Bone marrow (tissue), 2 donors: ENCODE measurements at regions not wholly inside any gene's neighbourhood (a gene's known extent, or its start where the extent isn't known, plus 50 kb on each side); places are given as distances from the start of the nearest gene placed in this dataset.

Experiments used
- DNase-seq, 2 donors: peaks; one replicate each; lab custom pipeline; 2025; lab: John Stamatoyannopoulos, UW

DNA sequence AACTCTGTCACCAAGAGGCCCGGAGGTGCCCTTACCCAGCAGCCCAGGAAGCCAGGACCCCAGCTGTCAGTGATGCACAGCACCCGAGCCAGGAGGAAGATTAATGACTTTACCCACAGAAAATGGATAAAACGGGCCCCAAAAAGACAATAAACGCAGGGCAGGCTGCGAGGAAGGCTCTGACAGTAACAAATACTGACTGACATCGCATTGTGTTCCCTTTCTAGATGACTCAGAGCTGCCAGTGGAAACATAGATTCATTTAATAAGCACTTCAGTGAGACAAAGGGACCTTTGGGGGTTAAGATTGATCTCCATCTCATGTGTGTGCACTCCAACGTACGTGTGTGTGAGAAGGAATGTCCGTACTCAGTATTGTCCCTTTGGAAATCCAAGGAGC, 225.3 kb upstream of the PPP2R3A start:
- no peak for DNase-seq

DNA sequence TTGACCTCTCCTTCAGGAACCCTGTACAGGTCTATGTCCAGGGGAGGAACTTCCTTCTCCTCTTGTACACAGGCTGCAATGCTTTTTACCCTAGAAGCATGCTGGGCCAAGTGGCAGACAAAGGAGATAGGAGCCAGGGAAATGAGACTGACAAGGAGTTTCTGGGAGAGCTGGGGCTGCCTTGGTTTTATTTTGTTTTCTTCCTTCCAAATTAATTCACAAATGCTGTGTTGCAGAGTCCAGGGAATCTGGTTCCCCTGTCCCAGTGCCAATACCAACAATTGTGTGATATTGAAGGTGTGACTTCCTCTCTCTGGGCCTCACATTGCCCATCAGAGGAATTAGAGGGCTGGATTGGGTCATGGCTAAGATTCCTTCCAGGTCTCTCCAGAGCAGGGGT, 224.8 kb upstream of the PPP2R3A start:
- no peak for DNase-seq

DNA sequence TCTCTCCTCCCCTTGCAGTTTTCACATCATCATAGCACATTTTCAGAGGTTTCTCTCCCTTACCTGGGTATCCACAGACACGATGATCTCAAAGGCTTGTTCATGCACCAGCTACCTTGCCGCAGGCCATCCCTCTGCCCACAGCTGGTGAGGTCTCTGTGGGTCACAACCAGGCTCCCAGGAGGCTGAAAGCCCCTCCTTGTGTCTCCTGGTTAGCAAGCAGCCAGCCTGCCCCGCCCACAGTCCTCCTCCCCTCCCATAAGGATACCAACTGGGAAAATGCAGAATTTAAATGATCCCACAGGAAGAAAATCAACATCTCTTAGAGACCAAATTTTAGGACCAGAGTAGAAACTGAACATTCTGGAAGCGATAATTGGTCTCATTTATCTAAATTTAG, 213.5 kb upstream of the PPP2R3A start:
- no peak for DNase-seq

DNA sequence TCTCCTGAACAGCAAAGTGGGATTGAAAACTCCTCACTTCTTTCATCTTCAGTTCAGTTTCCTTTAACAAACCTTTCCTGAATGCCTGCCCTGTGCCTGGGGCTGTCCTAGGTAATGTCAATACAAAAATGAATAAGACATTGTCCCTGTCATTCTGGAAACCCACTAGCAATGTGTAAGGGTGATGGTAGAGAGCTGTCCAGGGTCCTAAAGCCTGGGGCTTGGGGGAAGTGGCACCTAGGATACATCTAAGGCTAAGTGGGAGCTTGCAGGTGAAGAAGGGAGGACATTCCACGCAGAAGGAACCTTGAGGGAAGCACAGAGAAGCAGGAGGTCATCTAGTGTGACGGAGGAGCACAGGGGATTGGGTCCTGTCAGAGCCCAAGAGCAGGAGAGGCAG, 212.7 kb upstream of the PPP2R3A start:
- no peak for DNase-seq

DNA sequence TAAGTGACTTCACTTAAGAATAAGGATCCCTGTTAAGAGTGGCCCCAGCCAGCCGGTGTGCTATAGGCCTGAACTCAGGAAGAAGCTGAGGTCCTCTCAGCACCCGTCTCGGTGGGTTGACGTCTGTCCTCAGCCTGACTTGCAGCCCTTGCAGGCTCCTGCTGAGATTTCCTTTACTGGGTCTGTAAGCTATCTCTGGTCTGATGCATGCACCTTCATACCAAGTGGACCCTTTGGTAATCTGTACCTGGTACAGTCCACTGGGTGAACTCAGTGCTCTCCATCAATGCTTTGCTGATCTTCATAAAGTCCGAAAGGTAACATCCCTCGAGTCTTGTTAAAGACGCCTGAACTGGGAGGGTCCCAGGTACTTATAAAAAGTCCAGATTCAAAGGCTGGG, 212.0 kb upstream of the PPP2R3A start:
- DNase-seq: no peak

DNA sequence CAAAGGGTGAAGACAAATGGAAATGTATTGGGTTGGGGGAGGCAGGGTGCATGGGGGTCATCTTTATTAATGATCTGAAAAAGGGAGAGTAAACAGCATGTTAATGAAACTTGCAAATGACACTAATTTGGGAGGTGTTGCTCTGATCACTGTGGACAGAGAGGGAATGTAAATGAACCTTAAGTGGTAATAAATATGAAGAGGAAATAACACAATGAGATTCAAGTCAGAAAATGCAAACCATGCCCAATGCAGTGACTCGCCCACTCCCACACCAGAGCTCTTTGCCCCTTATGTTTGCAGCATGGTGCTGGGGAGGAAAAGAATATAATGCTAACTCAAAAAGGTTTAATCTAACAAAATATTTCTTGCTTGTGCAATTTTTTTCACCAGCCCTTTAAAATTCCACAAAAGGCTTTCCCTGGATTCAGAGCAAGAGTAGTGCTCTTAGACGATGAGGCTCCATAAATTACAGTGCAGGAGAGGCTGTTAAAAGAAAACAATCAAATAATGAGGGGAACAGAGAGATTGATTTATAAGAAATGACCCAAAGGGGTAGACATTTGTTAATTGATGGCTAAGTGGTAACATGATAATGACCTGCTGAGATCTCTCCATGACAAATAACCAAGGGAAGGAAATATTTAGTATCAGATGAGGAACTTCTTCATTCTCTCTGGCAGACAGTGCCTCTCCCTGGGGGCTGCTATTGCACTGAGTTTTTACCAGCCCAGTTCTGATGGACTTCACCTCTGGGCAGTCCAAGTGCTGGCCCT, 210.0 kb upstream of the PPP2R3A start:
- no peak for DNase-seq

DNA sequence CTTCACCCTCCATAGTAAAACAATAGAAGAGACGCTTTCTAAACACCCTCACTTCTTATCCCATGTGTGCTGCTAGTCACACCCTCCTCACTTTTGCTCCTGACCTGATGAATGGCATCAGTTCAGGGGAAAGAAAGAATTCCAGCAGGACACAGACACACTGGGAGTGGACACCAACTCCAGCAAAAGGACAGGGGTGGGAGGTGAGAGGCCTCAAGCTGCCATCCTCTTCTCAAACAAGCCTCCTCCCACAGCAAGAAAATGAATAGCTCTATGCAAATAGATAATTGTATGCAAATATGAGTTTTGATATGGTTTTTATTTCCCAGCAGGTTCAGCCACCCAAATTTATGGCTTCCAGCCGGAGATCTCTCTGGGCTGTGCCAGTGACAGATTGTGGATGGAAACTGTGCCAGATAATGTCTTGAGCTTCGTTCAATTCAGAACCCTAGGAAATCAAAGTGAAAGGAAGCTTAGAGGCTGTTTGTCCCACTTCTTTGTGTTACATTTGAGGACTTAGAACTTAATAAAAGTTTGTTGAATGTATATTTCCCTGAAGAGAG, 209.3 kb upstream of the PPP2R3A start:
- DNase-seq: no peak

DNA sequence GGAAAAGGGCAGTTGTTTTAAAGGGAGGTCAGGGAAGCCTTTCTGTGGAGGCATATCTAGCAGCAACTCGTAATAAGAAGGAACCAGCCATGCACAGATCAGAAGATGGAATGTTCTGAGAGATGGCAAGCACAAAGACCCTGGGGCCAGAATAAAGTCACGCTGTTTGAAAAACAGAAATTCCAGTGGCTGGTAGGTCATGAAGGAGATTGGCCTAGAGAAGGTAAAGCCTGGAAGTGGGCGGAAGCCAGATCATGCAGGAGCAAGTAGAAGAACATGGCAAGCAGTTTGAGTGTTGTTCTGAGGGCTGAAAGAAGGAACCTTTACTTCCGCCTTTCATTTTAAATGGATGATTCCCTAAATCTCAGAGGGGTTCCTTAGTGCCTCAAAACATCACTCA, 208.1 kb upstream of the PPP2R3A start:
- DNase-seq: no peak

DNA sequence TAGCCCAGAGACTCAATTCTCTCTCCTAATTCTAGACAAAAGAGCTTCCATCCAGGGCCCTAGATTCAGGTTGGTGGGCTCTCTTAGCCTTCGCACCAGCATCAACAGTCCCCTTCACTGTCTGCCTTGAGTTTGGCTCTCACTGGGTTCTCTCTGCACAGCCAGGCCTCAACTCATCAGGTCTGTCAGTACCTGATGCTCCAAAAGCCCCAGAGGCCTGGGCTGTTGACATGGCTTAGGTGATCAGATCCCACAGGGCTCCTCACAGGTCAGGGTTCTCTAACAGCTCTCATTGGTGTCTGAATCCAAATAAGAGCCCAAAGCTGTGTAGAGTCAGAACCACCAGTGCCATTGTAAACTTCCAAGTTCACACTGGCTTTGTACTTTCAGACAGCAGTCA, 206.6 kb upstream of the PPP2R3A start:
- DNase-seq: no peak

DNA sequence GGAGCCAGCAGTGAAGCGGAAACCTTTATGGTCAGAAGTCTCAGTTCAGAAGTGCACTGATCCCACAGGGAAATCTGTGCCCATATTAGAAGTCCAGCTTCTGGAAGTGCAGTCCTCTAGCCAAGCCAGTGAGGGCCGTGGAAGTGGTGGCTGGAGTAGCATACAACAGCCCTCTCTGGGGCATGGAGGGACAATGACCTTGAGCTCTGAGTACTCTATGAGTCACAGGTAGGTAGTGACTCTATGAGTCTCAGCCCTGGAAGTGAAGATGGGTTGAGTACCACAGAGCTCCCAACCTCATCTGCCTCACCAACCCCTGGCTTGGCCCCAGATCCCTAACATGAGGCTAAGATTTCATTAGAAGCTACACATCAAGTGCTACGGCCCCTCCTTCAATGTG, 205.9 kb upstream of the PPP2R3A start:
- no peak for DNase-seq

DNA sequence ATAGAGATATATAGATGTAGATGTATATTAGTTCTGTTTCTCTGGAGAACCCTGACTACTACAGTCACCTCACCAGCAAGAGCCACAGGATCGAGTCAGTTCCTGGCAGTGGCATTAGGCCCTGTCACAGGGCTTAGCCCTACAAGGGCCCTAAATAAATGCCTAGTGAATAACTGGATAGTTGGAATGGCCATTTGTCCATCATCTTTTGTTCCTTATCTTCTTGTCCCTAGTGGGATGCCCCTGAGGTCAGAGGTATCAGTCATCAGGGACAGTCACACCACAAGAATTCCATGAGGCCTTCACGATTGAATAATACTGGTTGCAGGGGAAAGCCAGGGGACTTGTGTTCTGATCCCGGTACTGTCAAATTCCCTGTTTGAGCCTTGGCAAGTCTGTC, 204.9 kb upstream of the PPP2R3A start:
- no peak for DNase-seq

DNA sequence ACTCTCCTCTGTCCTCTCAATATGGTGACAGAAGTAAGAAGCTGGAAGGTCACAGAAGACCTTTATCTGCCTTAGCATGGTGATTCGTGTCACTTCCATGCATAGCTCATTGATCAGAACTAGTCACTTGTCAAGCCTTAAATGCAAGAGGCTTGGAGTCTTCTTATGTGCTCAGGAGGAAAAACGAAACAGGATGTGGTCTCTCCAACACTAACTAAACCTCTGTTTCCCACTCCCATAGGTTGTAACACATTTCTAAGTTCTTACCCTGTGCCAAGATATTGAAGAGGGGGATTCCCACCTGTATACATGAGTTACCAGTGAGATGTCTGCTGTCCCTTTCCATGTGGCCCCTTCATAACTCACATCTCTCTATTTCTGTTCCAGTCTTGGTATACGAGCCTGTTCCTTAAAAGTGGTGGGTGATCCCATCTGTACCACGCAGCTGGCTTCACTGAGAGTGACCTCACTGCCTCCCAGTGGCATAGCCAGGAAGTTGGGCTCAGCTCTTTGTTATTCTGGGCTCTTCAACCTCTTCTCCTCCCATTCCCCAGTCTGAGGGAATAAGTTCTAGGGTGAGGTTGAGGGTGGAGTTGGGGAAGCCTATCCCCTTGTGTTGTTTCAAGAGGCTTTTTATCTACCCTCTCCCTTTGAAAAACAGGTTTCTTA, 203.2 kb upstream of the PPP2R3A start:
- no peak for DNase-seq

DNA sequence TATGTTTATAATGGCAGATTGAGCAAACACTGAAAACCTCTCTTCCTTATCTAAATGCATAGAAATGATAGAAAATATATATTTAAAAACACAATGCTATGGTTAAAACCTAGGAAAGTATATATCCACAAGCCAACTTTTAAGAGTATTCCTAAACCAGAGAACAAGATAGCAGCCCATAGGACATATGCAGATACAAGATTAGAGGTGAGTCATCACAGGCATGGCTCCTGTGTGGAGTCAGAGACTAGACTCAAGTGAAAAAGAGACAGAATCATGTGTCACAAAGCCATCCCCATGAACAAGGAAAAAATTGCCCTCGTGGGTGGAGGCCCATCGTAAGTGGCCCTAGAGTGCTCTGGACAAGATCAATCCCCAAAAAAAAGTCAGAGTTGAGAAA, 199.4 kb upstream of the PPP2R3A start:
- no peak for DNase-seq

DNA sequence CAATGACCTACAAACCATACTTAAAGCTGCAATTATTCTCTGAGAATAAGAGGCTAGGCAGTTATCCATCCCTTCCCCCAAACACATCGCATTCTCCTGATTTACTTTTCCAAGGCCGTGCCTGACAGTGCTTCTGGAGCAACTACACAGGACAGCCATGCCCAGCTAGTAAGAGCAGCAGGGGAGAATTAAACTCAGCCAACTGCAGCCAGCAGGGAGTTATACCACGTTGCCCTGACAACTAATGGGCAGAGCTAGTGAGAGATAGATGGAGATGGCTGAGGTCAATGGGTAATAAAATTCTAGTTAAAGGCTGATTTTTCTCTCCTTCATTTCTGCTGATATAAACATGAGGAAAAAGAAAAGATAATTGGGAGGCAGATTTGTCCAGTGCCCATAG, 193.8 kb upstream of the PPP2R3A start:
- no peak for DNase-seq

DNA sequence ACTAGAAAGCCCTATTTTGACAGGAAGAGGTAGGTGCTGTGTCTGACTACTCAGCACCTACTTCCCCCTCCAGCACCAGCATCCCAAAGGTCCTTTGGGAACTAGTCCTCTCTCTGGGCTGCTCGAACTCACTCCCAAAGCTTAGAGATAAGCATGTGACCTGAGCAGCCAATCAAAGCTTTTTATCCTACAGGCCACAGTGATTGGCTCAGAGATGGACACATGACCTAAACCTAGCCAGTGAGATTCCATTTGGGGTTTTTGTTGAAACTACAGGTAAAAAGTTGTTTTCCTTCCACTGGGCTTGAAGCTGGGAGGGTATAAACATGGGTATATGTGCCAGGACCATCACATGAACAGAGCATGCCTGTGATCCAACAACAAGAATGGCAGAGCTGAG, 186.5 kb upstream of the PPP2R3A start:
- no peak for DNase-seq

DNA sequence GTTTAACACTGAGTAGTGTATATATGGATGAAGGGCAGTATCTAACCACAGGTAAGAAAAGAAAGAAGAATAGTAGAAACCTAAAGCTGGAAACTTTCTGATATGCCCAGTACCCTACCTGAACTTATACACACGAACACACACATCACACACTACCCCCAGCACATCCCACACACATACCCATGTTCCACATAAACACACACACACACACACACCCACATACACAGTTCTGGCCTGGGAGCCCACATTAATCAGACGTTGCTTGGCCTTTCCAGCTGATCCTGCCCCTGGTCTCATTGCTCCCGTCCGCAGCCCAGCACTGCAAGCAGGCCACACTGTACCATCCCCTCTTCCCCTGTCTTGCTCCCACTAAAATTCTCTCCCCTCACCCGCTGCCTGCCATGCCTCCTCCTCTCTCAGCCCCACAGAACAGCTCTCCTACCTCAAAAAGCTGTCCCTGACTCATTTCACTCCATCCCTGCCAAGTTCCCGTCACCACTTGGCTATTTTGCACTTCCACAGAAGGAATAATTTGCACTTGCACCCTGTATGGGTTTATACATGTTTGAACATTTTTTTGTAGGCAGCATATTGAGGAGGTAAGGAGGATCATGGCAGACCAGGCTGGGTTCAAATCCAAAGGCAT, 185.8 kb upstream of the PPP2R3A start:
- no peak for DNase-seq

DNA sequence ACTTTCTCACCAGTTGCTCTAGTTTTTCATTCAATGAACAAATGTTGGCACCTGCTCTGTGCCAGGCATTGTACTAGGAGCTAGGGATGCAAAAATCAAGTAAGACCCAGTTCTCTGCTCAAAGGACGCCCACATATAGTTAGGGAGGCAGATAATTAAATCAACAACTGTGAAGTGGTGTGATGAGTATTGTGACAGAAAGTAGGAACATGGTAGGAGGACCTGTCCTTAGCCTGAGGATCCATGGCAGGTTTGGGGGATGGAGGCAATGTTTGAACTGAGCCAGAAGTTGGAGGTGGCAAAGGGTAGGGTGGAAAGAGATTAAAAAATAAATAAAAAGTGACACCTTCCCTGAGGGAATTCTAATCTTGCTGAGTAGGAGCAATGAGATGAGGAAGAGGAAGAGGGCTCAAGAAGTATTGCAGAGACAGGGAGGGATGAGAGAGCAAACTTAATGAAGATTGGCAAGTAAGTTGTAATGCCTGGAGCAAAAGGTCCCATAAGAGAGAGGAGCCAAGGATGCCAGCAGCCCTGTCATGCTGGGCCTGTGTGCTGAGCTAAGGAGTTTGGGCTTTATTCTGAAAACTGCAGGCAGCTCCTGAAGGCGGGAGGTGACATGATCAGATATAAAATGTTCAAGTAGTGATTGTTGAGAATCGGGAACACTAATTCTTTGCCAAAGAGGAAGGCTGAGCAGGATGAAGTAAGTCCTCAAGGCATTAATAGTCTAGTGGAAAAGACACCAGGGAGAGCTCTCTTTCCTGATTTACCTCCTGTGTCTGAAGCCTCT, 184.3 kb upstream of the PPP2R3A start:
- DNase-seq: no peak

DNA sequence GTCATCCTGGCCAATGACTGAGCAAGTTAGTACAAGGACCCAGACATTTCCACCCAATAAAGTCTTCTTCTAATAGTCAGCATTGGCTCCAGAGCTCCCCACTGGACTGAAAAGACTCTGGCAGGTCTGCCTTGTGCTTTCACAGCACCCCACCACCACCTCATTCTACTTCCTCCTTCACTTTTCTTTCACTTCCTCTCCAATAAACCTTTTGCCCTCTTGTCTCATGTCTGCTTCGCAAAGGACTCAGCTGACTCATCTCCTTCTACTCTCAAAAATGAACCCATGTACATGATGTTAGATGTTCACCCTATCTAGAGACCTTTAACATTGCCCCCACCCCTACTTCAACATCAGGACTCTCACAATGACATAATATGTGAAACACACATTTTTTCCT, 181.0 kb upstream of the PPP2R3A start:
- DNase-seq: no peak

DNA sequence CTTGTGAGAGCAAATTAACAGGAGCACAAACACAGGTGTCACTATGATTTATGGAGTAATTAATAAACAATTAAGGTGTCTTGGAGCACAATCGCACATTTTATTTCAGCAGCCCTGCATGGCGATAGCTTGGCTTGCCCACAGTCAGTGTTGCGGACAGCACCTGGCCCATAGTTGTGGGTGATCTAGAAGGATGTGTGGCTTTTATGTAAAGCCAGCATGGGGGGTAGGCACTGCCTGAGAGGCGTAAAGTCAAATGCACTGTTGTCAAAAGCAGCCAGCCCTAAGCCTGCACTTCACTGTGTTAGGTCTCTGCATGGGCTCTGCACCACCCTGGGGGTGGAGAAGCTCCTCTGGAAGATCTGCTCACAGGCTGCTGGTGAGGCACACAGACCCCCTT, 177.4 kb upstream of the PPP2R3A start:
- DNase-seq: no peak

DNA sequence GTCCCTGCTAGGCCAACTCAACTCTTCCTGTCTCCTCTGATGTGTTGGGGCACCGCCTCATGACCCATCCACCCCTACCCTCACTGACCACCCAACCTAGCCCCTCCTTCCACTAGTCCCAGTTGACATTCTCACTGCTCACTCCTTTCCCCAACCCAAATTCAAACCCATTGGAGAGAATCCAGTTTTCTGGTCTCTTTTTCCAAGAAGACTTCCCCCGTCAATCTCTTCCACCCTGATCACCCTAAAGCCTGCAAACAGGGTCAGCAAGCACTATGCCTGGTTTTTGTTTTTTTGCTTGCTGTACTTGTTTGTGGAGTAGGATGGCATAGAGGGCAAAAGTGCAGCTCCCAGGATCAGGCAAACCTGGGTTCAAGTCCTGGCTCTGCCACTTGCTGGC, 176.6 kb upstream of the PPP2R3A start:
- DNase-seq: no peak

DNA sequence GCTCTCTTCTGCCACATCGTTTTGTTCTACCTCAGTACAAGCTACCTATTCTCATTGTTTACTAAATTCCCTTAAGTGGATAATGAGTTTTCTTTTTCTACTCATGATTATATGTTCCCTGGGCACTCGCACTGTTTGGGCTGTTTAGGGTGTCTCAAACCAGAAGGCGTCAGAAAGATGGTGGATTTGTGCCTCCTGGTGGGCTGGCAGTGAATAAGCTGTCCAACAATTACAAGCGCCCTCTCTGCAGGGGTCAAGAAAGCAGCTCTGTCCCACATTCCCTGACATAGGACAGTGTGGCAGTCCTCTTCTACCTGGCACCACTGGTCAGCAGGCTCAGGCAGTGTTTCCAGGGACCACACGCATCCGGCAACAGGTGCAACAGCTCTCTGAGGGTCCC, 173.4 kb upstream of the PPP2R3A start:
- DNase-seq: no peak

DNA sequence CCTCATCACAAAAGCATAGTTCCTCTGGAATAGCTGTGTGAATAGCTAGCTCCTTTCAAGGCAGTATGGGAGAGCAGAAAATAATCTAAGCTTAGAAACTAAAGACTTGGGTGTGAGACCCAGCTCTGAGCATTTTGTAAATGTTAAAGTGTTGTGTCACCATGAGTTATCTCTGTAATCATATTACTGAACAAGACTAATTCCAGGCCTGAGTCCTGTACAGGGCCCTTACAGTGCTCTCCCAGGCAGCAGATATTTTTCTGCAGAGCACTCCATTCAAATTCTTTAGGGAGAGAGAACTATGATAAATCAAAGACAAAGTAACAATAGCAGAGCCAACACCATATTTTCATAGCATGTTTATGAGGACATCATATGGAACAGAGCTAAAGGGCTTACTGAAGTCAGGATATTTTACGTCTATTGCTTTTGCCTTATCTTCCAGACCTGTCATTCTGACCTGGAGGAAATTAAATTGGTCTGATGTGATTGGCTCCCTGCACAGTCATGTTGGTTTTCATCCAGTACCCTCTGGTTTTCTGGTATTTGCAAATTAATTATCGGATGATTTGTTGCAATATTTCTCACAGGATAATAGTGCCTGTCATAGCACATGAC, 172.6 kb upstream of the PPP2R3A start:
- DNase-seq: no peak
